ENCODE measurements at regions not wholly inside any gene's neighbourhood (a gene's known extent, or its start where the extent isn't known, plus 50 kb on each side); places are given as distances from the start of the nearest gene placed in this dataset.

DNA sequence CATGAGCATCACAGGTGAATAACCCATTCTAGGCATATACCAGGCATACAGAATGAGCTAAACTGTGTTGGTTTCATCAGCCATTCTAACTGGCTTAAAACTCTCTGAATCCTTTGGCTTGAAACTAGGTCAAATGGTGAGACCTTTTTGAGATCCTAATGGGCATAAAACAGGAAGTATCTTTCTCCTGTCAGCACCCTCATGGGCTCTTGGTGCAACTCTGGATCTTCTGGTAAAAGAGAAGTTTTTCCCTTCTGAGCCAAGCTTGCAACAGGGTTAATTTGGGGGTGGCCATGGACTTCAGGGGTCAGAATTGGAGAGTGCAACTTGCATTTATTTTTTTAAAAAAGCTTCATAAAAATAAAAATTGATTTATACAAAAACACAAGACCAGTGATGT lies 67.9 kb upstream of the GRAMD1B start:
- peaks cover 0 to 10% (median 4%) of the 10 kb centered on the region in 4 donors for H3K27me3 ChIP-seq (ENCODE audit: control insufficient read depth in 4 of 4, insufficient read depth in 4 of 4, low read length in 3 of 4)
- no peak overlapping the region for H3K9ac ChIP-seq (ENCODE audit: low read depth in 1 of 2, low read length in 2 of 2)
- no peak for DNase-seq (ENCODE audit: low spot score)
- peaks cover 0 to 7% (median 0%) of the 10 kb centered on the region in 4 donors for H3K4me1 ChIP-seq (ENCODE audit: control insufficient read depth in 4 of 4, insufficient read depth in 4 of 4, low read length in 3 of 4)
- no peak overlapping the region for H3K27ac ChIP-seq (ENCODE audit: low read depth in 1 of 2, low read length in 2 of 2)
- H3K36me3 ChIP-seq (ENCODE audit: control insufficient read depth in 4 of 4, insufficient read depth in 3 of 4, low read depth in 1 of 4, low read length in 3 of 4): no peaks in the 10 kb centered on the region
- H3K9me3 ChIP-seq (ENCODE audit: control insufficient read depth in 4 of 4, low read length in 3 of 4): no peaks in the 10 kb centered on the region
- no peak overlapping the region for H3K4me3 ChIP-seq (ENCODE audit: low read depth in 1 of 3, low read length in 3 of 3)
- TF ChIP-seq FOXA2 (IDR thresholded peaks at IDR 0.05) (no peak), YY1 (IDR thresholded peaks at IDR 0.05) (no peak), JUND (IDR thresholded peaks at IDR 0.05) (no peak)
- TF ChIP-seq, protein P1, sequence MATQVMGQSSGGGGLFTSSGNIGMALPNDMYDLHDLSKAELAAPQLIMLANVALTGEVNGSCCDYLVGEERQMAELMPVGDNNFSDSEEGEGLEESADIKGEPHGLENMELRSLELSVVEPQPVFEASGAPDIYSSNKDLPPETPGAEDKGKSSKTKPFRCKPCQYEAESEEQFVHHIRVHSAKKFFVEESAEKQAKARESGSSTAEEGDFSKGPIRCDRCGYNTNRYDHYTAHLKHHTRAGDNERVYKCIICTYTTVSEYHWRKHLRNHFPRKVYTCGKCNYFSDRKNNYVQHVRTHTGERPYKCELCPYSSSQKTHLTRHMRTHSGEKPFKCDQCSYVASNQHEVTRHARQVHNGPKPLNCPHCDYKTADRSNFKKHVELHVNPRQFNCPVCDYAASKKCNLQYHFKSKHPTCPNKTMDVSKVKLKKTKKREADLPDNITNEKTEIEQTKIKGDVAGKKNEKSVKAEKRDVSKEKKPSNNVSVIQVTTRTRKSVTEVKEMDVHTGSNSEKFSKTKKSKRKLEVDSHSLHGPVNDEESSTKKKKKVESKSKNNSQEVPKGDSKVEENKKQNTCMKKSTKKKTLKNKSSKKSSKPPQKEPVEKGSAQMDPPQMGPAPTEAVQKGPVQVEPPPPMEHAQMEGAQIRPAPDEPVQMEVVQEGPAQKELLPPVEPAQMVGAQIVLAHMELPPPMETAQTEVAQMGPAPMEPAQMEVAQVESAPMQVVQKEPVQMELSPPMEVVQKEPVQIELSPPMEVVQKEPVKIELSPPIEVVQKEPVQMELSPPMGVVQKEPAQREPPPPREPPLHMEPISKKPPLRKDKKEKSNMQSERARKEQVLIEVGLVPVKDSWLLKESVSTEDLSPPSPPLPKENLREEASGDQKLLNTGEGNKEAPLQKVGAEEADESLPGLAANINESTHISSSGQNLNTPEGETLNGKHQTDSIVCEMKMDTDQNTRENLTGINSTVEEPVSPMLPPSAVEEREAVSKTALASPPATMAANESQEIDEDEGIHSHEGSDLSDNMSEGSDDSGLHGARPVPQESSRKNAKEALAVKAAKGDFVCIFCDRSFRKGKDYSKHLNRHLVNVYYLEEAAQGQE (IDR thresholded peaks at IDR 0.05): no peak
- TF ChIP-seq, protein P2, sequence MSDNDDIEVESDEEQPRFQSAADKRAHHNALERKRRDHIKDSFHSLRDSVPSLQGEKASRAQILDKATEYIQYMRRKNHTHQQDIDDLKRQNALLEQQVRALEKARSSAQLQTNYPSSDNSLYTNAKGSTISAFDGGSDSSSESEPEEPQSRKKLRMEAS (IDR thresholded peaks at IDR 0.05): no peak

DNA sequence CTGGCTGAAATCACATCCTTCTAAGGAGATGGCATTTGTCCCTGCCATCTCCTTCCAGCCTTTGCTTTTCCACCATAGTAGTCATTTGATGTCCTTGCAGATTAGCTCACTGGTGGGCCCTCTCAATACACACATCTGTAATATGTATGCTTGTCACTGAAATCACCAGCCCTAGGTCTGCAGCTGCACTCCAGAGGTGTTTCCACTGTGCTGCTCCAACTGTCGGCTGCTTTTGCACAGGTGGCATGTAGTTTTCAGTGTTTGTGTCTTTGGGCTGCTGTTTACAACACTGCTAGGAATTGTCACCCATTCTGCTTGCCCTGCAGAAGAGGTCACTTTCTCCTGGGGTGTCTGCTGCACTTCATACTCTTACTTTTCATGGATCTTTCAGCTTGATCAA lies 69.0 kb upstream of the GRAMD1B start:
- H3K36me3 ChIP-seq (ENCODE audit: control insufficient read depth in 4 of 4, insufficient read depth in 3 of 4, low read depth in 1 of 4, low read length in 3 of 4): no peaks in the 10 kb centered on the region
- H3K27me3 ChIP-seq (ENCODE audit: control insufficient read depth in 4 of 4, insufficient read depth in 4 of 4, low read length in 3 of 4): peaks cover 0 to 10% (median 4%) of the 10 kb centered on the region in 4 donors
- WGBS: 59% methylated on average over 1 of the region's 1 CpG

More for the DNA sequence above, 69.0 kb upstream of the GRAMD1B start:
- no peak overlapping the region for H3K9ac ChIP-seq (ENCODE audit: low read depth in 1 of 2, low read length in 2 of 2)
- no peak for DNase-seq (ENCODE audit: low spot score)
- TF ChIP-seq, protein P1 (IDR thresholded peaks at IDR 0.05): no peak
- TF ChIP-seq, protein P2 (IDR thresholded peaks at IDR 0.05): no peak
- TF ChIP-seq GABPA (IDR thresholded peaks at IDR 0.05 in 1 of 2, conservative IDR thresholded peaks at IDR 0.05 in 1 of 2): no peak
- TF ChIP-seq SP1 (IDR thresholded peaks at IDR 0.05): no peak
- no peaks in the 10 kb centered on the region for H3K9me3 ChIP-seq (ENCODE audit: control insufficient read depth in 4 of 4, low read length in 3 of 4)
- H3K27ac ChIP-seq (ENCODE audit: low read depth in 1 of 2, low read length in 2 of 2): no peak overlapping the region
- peaks cover 0 to 7% (median 0%) of the 10 kb centered on the region in 4 donors for H3K4me1 ChIP-seq (ENCODE audit: control insufficient read depth in 4 of 4, insufficient read depth in 4 of 4, low read length in 3 of 4)
- H3K4me3 ChIP-seq (ENCODE audit: low read depth in 1 of 3, low read length in 3 of 3): no peak overlapping the region
